Pancreas (tissue), 10 donors: ENCODE measurements at regions not wholly inside any gene's neighbourhood (a gene's known extent, or its start where the extent isn't known, plus 50 kb on each side); places are given as distances from the start of the nearest gene placed in this dataset.

Experiments used
- ATAC-seq, 4 donors: fragments of 200-7000 bp; cut with Tn5 transposase; one replicate each; pipeline versions ENCODE4 v1.8.0 to v1.9.1; 2020; ENCODE audit warnings: mild to moderate bottlenecking in 4 of 4, moderate library complexity in 4 of 4
- DNase-seq, 6 donors: peaks; one replicate each; pipeline ENCODE4 v3.0.0-alpha.2; 2020
- FAIRE-seq: peaks from 2 replicates; lab custom pipeline; 2012; peaks lifted over from hg19 to GRCh38; lab: Jason Lieb, UNC
- H3K27ac ChIP-seq, 4 donors: fragments of 200-600 bp; sonication (generic); 1 replicate in 3 of 4; 2 replicates in 1 of 4; pipeline versions ENCODE4 v1.5.0 to v1.8.0; 2020
- H3K27me3 ChIP-seq, 4 donors: fragments of 200-600 bp; one replicate each; pipeline ENCODE4 v1.8.0; 2021
- H3K36me3 ChIP-seq, 3 donors: fragments of 200-600 bp; sonication (generic) in 1 of 3; one replicate each; pipeline versions ENCODE4 v1.5.0 to v1.8.0; 2020 to 2021
- H3K4me1 ChIP-seq, 3 donors: fragments of 200-600 bp; one replicate each; pipeline ENCODE4 v1.8.0; 2021
- H3K4me3 ChIP-seq, 4 donors: fragments of 200-600 bp; sonication (generic) in 2 of 4; one replicate each; pipeline versions ENCODE4 v1.5.0 to v1.8.0; 2020 to 2021
- H3K9me3 ChIP-seq, 4 donors: fragments of 200-600 bp; one replicate each; pipeline ENCODE4 v1.8.0; 2021
- WGBS, 2 donors: extraction: QIAGEN DNeasy Blood & Tissue Kit; methylation state at CpG; one replicate each; pipeline ENCODE4 v1.1.7; 2013; 5-methylcytosine and 5-hydroxymethylcytosine counted together
- intact Hi-C, 3 donors: fragments of 100-400 bp; cut with DNase I; formaldehyde crosslinking; loops; one replicate each; pipeline versions ENCODE4 v1.11.1 to v1.14.2; 2022
- TF ChIP-seq, protein P1 (sequence below), 4 donors: fragments of 200-600 bp; sonication (generic) in 3 of 4; IDR thresholded peaks; one replicate each; pipeline versions ENCODE4 v1.5.0 to v1.8.0; 2021; ENCODE audit warnings: antibody characterized with exemption in 4 of 4
- donor health status: healthy with polysubstance abuse.
- donor health status: DM: no; HTN: no; CAD: no; lungs with moderate emphysema.
- donor health status: DM: no; HTN: no; CAD: no.
- donor health status: control.
- donor health status: control.
- donor health status: Bipolar disorder and iron deficiency.
- donor health status: DM: yes; HTN: yes; CAD: no.
- donor health status: DM: no; HTN: no; CAD: no.
- donor health status: DM: no; HTN: no; CAD: no.
- donor health status: DM: yes; HTN: yes; CAD: no.

DNA sequence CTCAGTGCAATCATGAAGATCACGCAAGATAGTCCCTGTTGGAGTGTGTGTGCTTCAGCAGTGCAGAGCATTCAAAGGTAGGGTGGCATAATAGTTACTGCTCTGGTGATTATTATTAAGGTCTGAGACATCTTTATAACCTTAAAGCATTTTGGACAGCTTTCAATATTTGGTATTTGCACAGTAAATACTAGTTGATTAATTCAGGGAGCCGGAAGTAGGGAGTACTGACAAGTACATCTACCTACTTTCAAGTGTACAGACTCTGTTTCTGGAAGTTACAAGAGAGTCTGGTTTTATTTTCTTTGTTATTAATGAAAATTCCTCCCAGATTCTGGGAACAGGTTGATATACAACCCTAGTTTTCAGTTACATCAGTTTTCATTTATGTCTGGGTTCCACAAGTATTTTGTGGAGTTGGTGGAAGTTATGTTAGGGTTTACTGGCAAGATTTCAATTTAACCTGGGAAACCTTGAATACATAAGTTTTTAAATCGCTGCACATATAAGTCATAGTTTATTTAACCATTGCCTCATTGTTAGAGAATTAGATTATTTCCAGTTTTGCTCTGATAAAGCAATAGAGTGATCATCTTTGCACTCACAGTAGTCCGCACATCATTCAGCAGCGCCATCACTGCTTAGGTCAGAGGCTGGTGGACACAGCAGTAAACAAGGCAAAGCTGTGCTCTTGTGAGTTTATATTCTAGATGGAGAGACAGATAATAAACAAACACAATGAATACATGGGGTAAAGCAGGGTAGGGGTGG lies 366.6 kb downstream of the REEP3 start:
- no peak for FAIRE-seq
- WGBS, 2 donors, result 49 to 53% methylated on average over 5 of the region's 5 CpGs
- Histone ChIP-seq H3K4me3 (no peak overlapping the region), H3K27me3 (no peaks in the 10 kb centered on the region), H3K4me1 (peaks cover 0 to 11% (median 11%) of the 10 kb centered on the region in 3 donors), H3K9me3 (no peaks in the 10 kb centered on the region), H3K36me3 (no peaks in the 10 kb centered on the region), H3K27ac (peak overlapping the region in 1 of 4 donors; percentile 24)
- TF ChIP-seq, protein P1, sequence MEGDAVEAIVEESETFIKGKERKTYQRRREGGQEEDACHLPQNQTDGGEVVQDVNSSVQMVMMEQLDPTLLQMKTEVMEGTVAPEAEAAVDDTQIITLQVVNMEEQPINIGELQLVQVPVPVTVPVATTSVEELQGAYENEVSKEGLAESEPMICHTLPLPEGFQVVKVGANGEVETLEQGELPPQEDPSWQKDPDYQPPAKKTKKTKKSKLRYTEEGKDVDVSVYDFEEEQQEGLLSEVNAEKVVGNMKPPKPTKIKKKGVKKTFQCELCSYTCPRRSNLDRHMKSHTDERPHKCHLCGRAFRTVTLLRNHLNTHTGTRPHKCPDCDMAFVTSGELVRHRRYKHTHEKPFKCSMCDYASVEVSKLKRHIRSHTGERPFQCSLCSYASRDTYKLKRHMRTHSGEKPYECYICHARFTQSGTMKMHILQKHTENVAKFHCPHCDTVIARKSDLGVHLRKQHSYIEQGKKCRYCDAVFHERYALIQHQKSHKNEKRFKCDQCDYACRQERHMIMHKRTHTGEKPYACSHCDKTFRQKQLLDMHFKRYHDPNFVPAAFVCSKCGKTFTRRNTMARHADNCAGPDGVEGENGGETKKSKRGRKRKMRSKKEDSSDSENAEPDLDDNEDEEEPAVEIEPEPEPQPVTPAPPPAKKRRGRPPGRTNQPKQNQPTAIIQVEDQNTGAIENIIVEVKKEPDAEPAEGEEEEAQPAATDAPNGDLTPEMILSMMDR (IDR thresholded peaks at IDR 0.05), result no peak
- intact Hi-C loops, result no loop called here
- no peak for DNase-seq
- peak; percentile 64 to 73 (median 70) for ATAC-seq

DNA sequence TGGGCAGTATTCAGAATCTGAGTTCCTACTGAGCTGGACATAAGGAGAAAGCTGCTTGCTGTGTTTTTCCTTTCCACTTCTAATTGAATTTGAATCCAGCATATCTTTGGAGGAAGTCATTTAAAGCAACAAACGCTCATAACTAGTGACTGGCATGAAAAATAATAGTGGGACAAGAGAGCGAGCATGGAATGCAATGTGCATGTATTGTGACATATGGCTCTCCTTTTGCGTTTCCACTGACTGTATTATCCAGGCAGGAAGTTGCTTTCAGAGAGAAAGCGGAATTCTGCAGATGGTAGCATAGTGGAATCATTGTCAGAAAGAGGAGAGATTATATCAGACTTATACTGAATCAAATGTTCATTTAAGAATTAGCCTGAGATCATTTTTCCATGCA lies 368.6 kb downstream of the REEP3 start:
- peaks cover 0 to 11% (median 11%) of the 10 kb centered on the region in 3 donors for H3K4me1 ChIP-seq
- 63 to 72% methylated on average over 4 of the region's 4 CpGs for WGBS, 2 donors
- H3K9me3 ChIP-seq, result no peaks in the 10 kb centered on the region
- intact Hi-C loops, result no loop called here
- no peaks in the 10 kb centered on the region for H3K36me3 ChIP-seq
- ATAC-seq (no peak), DNase-seq (no peak), FAIRE-seq (no peak)
- no peaks in the 10 kb centered on the region for H3K27me3 ChIP-seq
- TF ChIP-seq, protein P1 (IDR thresholded peaks at IDR 0.05), result no peak
- no peak overlapping the region for H3K27ac ChIP-seq
- H3K4me3 ChIP-seq, result no peak overlapping the region

DNA sequence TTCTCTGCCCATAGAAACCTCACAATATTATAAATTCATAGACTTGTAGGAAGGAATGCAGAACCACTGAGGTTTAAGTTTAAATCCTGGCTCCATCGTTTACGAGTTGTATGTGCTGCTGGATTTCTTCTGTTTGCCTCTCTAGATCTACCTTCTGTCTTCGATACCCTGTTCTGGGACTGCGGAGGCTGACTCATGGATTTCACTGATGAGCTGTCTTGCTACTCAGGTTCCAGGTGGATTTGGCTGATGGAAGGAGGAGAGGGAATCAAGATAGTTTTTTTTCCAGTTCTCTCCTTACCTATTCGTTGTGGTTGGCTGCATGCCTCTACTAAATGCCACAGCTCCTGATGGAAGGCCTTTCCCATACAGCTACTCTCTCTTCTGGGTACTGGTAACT lies 375.8 kb downstream of the REEP3 start:
- no peaks in the 10 kb centered on the region for H3K4me1 ChIP-seq
- intact Hi-C loops, result no loop called here
- TF ChIP-seq, protein P1 (IDR thresholded peaks at IDR 0.05), result no peak
- H3K27ac ChIP-seq, result no peak overlapping the region
- H3K9me3 ChIP-seq, result no peaks in the 10 kb centered on the region
- H3K4me3 ChIP-seq, result no peak overlapping the region
- FAIRE-seq (no peak), DNase-seq (no peak), ATAC-seq (no peak)
- WGBS, 2 donors, result 80 to 85% methylated on average over 5 of the region's 5 CpGs
- no peaks in the 10 kb centered on the region for H3K27me3 ChIP-seq
- H3K36me3 ChIP-seq, result no peaks in the 10 kb centered on the region

DNA sequence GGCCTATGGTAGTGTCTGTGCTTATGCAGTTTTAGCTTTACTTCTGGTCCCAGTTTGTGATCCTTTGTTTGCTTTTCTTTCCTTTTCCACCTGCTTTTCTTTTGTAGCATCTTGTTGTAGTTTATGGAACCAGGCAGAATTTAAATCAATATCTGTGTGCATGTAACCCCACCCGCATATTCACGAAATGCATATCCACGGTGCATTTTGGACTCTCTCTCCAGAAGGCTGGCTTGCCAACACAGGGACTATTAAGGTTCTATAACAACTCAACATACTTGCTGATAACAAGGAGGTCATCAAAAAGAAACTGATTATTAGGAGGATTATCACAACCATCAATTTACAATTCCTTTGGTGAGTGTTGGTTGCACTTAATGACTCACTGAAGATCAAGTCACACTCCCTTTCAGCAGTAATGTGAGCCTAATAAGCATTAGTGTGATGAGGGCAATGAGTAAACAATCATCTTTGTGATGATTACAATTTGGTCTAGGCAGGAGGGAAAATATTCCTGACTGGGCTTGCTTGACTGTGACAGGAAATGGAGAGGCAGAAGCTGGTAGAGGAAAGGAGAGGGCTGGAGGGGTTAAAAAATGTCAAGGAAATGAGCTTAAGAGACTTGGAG lies 378.6 kb downstream of the REEP3 start:
- H3K4me3 ChIP-seq, result no peak overlapping the region
- no peaks in the 10 kb centered on the region for H3K4me1 ChIP-seq
- TF ChIP-seq, protein P1 (IDR thresholded peaks at IDR 0.05), result no peak
- DNase-seq (no peak), FAIRE-seq (no peak), ATAC-seq (no peak)
- H3K27ac ChIP-seq, result no peak overlapping the region
- WGBS, 2 donors, result 86 to 91% methylated on average over 3 of the region's 3 CpGs
- intact Hi-C loops, result no loop called here
- H3K9me3 ChIP-seq, result no peaks in the 10 kb centered on the region
- H3K36me3 ChIP-seq, result no peaks in the 10 kb centered on the region
- no peaks in the 10 kb centered on the region for H3K27me3 ChIP-seq

DNA sequence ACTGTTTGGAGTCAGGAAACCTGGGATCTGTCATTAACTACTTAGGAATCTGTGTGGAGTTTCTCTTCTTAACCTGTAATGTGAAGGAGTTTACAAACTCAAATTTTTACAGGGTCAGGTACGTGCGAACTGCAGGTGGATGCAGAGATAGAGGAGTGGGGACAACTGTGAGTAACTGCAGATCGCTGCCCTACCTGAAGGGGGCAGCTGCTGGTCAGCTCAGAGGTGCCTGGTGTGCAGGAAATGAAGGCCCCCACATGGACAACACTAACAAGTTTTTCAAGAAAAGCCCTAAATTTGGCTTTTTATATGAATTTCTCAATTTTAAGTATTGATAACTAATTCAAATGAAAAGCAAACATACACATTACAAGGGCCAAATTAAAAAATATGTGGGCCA lies 380.0 kb downstream of the REEP3 start:
- Histone ChIP-seq H3K27ac (no peak overlapping the region), H3K4me3 (no peak overlapping the region), H3K36me3 (no peaks in the 10 kb centered on the region), H3K4me1 (no peaks in the 10 kb centered on the region), H3K9me3 (no peaks in the 10 kb centered on the region), H3K27me3 (no peaks in the 10 kb centered on the region)
- WGBS, 2 donors, result 49 to 66% methylated on average over 3 of the region's 3 CpGs
- ATAC-seq, result no peak
- no peak for FAIRE-seq
- DNase-seq, result no peak
- intact Hi-C loops, result no loop called here
- TF ChIP-seq, protein P1 (IDR thresholded peaks at IDR 0.05), result no peak
